ENCODE measurements at regions not wholly inside any gene's neighbourhood (a gene's known extent, or its start where the extent isn't known, plus 50 kb on each side); places are given as distances from the start of the nearest gene placed in this dataset.
"Not testable (repeated sequence)": the region's sequence is repeated elsewhere in the genome, so short reads cannot be mapped to it uniquely, and the experiment has no call there.

DNA sequence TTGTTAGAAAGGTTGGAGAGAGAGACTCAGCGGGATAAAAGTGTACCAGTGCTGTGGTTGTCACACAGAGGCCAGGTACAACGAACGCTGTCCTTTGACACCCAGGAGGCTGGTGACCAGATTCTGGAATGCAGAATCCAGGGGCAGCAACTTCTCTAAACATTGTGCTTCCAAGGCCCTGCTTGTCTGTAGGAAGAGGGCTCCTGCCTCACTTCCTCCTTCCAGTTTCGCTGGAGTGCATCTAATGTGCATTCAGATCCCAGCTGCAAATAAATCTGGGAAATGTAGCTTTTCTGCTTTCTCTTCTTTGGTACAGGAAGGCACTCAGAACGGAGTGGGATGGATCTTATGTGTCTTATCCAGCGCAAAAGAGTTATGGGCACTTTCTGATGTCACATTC, 171.8 kb upstream of the ATP5MC3 start:
- no peak for DNase-seq (ENCODE audit: low read depth in 3 of 3)

DNA sequence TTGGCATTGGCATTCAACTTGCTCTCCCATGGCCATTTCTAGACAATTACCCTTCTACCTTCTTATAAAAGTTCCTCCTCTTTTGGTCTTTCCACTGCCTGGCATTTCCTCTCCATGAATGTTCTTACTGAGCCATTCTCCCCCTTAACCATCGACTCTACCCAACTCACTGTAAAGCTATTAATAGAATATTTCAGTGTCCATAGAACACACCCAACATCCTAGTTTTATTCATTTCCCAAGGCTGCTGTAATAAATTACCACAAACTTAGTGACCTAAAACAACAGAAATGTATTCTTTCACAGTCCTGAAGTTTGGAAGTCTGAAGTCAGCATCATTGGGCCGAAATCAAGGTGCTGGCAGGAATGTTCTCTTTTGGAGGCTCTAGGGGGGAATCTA, 170.0 kb upstream of the ATP5MC3 start:
- no peak for DNase-seq (ENCODE audit: low read depth in 3 of 3)

DNA sequence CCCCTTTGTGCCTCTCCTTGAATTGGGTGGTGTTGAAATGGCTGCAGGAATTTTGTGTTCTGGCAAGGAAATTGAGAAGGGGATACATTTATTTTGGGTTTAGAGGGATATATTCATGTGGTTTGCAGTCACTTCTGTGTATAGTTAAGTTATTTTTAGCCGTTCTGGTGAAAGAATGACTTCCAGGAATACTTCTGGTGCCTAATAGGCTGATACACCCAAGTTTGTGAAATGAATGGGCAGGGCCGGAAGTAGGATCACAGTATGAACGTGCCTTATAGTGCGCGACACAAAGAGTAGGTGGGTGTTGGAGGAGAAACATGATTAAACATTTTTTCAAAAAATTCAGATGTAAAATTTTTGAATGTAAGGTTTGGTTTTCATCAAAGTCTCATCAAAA, 168.6 kb upstream of the ATP5MC3 start:
- no peak for DNase-seq (ENCODE audit: low read depth in 3 of 3)

DNA sequence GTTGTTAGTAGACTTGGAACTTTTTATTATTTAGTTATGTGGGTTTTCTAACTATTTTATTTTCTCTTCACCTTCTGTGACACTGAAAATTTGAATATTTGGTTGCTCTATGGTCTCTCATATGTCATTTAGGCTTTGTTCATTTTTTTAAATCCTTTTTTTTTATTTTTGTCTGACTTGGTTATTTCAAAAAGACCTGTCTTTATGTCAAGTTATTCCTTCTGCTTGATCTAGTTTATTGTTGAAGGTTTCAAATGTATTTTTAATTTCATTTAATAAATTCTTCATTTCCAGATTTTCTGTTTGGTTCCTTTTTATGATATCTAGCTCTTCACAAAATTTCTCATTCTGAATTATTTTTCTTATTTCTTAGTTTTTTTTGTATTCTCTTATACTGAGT, 160.6 kb upstream of the ATP5MC3 start:
- DNase-seq (ENCODE audit: low read depth in 3 of 3) = no peak

DNA sequence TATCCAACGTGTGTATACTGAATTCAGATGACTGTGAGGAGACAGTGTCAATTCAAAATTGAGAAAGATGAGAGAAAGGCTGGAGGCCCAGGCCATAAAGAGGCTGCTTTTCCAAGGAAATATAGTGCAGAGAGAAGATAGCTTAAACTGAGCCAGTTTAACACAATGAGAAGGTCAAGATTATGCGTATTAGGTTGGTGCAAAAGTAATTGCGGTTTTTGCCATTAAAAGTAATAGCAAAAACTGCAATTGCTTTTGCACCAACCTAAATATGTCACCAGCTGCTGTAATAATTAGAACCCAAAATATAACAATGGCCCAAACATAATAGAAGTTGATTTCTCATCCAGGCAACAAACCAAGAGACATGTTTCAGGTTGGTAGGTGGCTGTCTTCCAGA, 148.7 kb upstream of the ATP5MC3 start:
- no peak for DNase-seq (ENCODE audit: low read depth in 3 of 3)

DNA sequence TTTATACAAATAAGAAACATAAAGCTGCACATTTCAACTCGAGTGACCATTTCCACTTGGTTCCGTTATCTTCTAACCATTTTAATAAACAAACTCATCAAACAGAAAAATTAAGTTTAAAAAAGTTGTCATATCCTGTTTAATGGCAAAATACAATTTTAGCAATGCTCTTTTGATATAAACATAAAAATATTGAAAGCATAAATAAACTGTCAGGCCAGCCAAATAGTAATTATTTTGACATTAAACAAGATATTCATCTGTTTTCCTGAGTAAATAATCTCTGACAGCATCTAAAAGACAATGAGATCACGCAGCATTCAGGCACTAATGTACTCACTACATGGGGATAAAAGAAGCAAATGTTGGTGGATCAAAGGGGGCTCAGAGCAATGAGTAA, 145.3 kb upstream of the ATP5MC3 start:
- no peak for DNase-seq (ENCODE audit: low read depth in 3 of 3)

DNA sequence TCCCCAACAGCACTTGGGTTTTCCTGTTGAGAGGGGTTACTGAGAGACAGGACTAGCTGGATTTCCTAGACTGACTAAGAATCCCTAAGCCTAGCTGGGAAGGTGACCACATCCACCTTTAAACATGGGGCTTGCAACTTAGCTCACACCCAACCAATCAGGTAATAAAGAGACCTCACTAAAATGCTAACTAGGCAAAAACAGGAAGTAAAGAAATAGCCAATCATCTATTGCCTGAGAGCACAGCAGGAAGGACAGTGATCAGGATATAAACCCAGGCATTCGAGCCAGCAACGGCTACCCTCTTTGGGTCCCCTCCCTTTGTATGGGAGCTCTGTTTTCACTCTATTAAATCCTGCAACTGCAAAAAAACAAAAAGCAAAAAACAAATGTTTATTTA, 144.7 kb upstream of the ATP5MC3 start:
- not testable (repeated sequence) for DNase-seq (ENCODE audit: low read depth in 3 of 3)

DNA sequence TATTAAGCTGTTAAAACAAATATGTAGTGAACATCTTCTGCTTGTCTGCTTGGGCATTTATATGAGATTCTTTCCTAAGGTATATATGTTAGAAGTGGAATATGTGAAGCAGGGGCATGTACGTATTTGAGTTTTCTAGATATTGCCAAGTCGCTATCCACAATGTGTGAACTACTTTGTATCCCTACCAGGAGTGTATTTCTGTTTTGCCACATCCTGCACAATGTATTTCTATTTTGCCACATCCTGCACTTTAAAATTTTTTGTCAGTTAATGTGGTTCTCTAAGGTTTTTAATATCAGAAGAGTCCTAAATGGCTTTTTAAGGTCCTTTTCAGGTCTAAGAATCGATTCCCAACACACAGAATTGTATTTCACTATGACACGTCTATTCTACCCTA, 141.7 kb upstream of the ATP5MC3 start:
- no peak for DNase-seq (ENCODE audit: low read depth in 3 of 3)

DNA sequence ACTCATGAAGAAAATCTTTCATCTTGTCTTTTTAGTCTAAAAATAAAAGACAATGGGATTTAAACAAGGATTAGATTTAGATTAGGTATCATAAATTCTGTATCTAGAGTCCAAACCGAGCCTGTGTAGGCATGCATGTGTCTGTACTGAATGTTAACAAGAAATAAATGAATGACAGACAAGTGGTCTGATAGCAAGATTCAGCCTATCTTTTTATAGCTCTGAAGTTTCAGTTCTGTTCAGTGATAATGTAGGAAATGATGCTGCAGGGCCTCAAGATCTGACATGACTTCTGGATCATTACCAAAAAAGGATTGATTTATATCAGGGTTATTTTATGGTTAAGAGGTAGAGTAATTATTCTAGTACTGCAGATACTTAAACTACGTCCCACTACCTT, 137.0 kb upstream of the ATP5MC3 start:
- DNase-seq (ENCODE audit: low read depth in 3 of 3) = no peak

DNA sequence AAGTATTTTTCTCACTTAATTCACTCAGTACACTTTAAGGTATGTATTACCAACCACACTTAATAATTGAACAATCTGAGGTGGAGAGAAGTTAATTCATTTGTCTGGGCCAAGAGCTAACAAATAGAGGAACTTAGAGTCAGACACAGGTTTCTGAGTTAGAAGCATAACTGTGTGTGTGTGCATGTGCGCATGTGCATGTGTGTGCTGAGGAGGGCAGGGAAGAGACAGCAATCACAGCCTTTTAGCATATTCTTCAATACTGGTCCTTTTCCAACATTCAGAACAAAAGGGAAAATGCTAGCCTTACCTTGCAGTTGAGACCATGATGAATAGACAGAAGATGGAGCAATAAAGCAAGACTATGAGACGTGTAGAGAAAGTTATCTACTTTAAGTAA, 136.2 kb upstream of the ATP5MC3 start:
- DNase-seq (ENCODE audit: low read depth in 3 of 3) = no peak

DNA sequence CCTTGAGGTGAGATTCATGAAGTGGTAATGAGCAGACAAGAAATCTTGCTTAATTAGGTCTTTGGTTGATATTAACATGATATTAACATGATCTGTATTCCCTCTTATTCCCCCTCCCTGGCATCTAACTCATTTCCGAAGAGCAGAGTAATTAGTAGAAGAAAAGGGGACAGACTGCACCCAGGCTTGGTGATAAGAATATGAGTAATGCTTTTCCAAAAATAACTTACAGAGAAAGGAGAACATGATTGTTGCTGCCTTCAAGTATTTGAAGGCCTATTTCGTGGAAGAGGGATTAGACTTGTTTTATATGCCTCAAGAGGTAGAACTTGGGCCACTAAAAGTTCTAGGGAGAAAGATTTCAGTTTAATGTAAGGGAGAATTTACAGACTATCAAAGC, 130.6 kb upstream of the ATP5MC3 start:
- no peak for DNase-seq (ENCODE audit: low read depth in 3 of 3)

DNA sequence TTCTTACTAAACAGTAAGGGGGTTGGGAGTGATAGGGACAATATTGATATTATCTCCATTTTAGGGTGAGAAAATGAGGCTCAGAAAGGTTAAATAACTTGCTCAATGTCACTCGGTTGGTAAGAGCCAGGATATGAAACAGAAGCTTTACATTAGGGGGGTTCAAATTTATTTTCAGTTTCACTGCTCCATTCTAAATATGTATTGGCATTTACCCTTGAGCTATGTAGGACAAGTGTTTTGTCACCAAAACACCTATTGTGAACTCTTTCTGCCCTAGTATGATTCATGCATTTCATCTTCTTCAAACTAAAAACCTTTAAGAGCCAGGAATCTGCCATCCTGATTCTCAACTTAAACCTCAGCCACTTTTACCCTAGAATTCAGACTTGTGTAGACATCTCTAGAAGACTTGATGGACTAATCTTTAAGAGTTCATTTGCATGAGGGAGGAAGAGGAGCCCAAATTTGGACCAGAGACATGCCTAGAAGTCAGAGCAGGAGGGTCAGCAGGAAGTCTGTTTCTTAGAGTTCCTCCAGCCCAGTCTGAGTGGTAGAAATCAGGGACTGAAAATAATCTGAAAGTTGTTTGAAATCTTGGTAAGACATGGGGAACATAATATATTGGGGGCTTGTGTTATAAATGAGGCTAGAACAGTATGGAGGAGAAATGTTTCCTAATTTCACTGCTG, 129.4 kb upstream of the ATP5MC3 start:
- DNase-seq (ENCODE audit: low read depth in 3 of 3) = no peak

DNA sequence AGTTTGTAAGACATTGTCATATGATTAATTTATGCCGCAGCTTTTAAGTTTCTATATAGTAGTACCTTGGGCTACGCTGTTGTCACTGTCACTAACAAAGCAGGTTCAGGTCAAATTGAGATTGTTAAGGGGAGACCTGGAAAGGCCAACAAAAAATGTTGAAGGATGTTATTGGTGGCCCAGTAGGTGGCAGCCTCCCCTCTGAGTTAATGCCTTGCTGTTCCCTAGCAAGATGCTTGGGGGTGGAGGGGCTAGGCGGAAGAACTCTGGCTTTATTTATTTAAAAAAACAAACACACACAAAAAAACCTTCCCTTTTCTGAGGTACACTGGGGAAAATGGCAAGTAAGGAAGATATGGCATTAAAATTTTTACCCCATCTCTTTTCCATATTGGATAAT, 128.3 kb upstream of the ATP5MC3 start:
- DNase-seq (ENCODE audit: low read depth in 3 of 3) = peak in 1 of 3 experiments; percentile 3

DNA sequence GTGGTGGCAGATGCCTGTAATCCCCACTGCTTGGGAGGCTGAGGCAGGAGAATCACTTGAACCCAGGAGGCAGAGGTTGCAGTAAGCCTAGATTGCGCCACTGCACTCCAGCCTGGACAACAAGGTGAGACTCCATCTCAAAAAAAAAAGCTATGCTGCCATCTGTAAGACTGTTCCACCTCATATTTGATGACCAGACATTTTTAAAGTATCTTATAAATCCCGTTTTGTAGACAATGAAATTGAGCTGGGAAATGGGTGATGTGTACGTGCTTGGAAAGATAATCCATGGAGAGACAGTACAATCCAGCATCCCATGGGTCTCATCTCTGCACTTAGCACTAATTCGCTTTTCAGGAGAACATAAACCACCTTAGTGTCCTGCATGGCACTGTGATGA, 126.5 kb upstream of the ATP5MC3 start:
- no peak for DNase-seq (ENCODE audit: low read depth in 3 of 3)

DNA sequence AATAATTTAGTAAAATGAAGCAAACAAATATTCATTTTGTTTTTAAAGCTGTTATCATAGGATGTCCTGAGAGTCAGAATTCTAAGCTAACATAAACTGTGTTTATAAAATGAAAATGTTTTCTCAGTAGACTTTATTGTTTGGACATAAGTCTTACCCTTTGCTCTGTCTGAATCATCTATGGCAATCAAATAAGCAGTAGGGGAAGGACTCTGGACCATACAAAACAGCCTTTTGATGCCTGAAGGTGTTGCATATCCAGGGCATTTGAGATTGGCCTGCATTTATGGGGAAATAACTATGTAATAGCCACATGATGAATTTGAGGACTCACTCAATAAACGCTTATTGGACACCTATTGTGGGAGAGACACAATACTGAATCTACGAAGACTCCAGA, 123.0 kb upstream of the ATP5MC3 start:
- DNase-seq (ENCODE audit: low read depth in 3 of 3) = no peak

DNA sequence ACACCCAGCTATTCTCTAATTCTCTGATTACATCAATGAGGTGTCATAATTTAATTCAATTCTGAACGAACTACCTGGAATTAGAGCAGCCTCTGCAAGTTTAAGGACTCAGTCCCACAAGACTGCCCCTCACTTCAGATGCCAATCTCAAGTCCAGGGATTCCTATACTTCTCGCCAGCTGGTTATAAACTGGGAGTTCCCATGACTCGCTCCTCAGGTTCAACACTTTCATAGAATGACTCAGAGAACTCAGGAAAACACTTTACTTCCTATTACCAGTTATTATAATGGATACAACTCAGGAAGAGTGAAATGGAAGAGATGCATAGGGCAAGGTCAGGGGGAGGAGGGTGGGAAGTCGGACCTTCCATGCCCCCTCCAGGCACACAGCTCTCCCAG, 112.3 kb upstream of the ATP5MC3 start:
- no peak for DNase-seq (ENCODE audit: low read depth in 3 of 3)

DNA sequence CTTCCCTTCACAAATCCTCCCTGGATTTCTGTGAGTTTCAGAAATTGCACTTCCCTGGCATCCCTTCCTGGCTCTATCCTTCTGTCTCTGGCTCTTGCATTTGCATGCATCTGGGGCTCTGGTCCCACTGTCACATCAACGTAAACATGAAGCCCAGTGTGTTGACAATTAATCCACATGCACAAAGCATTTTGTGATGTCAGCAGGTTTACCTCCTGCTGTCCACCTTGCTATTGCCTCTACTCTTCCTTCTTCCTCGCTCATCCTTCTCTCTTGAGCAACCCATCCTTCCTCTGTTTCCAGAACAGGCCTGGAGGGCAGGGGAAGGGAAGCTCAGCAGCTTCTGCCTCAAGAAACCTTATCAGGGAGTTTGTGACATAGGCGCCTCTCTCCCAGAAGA, 111.7 kb upstream of the ATP5MC3 start:
- no peak for DNase-seq (ENCODE audit: low read depth in 3 of 3)

DNA sequence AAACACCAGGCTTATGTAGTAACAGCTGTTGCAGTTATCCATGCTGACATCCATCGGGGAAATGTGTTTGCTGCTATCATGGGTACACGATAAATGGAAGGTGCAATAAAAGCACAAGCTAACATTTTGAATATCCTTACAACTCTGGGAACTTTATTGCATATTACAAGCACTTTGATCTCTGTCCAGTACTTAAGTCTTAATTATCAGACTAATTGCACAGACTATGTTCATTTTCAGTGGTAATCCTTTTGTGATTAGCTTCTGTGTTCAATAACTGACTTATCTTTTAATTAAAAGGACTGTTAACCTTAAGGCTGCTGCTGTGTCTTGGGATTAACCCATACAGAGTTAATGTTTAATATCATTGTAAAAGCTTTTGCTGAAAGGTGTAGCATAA, 101.4 kb upstream of the ATP5MC3 start:
- DNase-seq (ENCODE audit: low read depth in 3 of 3) = no peak

DNA sequence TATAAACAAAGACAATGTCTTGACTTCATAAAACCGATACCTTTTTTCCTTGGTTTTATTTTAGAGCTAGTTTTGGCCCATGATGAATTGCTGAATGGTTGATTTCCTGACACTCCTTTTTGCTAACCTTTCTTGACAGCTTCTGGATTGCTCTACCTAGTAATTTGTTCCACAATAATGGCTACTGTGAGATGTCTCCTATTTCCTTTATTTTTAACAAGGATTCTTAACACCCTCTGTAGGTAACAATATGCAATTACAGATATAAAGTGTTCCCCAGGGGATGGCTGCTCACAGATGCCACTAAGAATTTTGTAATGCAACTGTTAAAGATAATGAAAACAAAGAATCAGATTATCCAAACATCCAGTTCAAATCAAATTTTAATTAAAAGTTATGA, 100.8 kb upstream of the ATP5MC3 start:
- no peak for DNase-seq (ENCODE audit: low read depth in 3 of 3)

DNA sequence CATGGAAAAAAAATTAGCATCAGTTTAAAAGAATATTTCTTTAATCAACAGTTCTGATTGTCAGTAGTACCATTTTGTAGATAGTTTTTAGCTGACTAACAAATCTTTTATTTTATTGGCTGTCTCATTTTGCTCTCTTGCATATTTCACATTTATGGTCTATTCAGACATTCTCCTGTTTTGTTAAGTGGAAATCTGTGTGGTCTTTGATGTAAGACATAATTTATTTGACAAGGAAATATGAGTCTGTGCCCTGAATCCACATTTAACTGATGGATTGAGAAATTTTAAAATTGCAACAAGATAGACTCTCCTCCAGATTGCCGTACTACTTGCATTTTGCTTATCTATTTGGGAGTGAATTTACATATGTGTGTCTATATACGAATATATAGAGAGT, 96.3 kb upstream of the ATP5MC3 start:
- no peak for DNase-seq (ENCODE audit: low read depth in 3 of 3)

DNA sequence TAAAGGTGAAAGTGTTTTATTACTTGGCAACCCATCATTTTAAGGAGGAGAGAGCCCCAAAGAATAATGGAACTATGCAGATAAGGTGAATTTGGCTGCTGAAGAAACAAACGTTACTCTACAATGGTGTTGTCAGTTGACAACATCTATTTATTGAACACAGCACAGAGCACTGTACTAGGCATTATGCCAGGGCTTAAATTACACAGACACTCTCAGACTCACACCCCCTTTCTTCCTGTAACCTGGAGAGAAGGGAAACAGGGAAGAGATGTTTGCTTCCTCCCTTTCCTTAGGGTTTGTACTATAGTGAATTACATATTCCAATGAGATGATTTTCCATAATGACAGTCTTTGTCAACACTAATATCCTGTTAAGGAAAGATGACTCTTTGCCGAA, 94.0 kb upstream of the ATP5MC3 start:
- DNase-seq (ENCODE audit: low read depth in 3 of 3) = no peak

DNA sequence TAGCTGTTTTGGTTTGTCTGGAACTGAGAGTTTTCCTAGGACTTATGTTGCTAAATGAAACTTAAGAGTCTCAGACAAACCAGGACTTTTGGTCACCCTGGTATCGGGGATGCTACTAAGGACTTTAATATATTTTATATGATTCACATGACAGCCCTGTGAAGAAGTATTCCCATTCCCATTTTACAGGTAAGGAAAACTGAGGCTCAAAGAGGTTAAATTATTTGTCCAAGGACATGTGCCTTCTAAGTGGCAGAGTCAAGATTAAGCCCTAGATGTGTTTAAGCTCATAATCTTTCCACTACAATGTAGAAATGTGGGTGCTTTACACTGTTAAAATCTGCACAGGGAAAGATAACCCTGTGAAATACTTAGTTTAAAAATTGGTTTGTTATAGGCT, 77.7 kb upstream of the ATP5MC3 start:
- DNase-seq (ENCODE audit: low read depth in 3 of 3) = no peak

DNA sequence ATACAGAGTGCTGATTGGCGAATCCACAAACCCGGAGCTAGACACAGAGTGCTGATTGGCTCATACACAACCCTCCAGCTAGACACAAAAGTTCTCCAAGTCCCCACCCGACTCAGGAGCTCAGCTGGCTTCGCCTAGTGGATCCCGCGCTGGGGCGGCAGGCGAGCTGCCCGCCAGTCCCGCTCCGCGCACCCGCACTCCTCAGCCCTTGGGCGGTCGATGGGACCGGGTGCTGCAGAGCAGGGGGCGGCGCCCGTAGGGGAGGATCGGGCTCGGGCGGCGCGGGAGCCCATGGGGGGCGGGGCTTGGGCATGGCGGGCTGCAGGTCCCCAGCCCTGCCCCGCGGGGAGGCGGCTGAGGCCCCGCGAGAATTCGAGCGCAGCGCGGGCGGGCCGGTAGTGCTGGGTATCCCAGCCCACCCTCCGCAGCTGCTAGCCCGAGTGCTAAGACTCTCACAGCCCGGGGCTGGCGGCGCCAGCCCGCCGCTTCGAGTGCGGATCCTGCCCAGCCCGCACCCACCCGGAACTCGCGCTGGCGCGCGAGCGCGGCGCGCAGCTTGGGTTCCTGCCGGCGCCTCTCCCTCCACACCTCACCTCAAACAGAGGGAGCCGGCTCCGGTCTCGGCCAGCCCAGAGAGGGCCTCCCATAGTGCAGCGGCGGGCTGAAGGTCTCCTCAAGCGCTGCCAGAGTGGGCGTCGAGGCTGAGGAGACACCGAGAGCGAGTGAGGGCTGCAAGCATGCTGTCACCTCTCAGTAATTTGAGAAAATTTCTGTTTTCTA, 75.5 kb upstream of the ATP5MC3 start:
- DNase-seq (ENCODE audit: low read depth in 3 of 3) = no peak

DNA sequence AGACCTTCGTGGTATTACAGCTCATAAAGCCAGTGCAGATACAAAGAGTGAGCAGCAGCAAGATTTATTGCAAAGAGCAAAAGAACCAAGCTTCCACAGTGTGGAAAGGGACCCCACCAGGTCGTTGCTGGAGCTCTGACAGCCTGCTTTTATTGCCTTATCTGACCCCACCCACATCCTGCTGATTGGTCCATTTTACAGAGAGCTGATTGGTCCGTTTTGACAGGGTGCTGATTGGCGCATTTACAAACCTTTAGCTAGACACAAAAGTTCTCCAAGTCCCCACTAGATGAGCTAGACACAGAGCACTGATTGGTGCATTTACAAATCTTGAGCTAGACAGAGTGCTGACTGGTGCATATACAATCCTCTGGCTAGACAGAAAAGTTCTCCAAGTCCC, 74.9 kb upstream of the ATP5MC3 start:
- DNase-seq (ENCODE audit: low read depth in 3 of 3) = not testable (repeated sequence)
